ENCODE measurements at regions not wholly inside any gene's neighbourhood (a gene's known extent, or its start where the extent isn't known, plus 50 kb on each side); places are given as distances from the start of the nearest gene placed in this dataset.

DNA sequence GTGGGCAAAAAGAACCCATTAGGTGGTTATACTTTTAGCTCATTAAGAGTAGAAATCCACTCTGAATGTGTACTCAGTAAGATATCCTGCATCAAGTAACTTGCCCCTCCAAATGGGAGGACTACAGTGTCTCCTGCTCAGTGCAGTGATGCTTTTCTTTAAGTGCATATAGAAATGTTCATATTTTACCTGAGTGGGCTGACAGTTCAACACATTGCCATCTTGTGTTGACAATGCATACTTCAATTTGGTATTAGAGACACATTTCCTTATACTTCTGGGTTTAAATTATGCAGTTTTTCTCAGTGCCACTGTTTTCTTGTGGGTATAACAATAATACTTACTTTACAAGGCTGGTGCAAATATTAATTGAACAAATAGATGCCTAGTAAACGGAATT lies 318.6 kb upstream of the TMPRSS15 start:
- no peak for TF ChIP-seq FUS (optimal IDR thresholded peaks at IDR 0.05; ENCODE audit: low read depth, low read length)
- TF ChIP-seq ZNF184 (CRISPR knock-in tag; IDR thresholded peaks at IDR 0.05): no peak
- no peak for TF ChIP-seq CC2D1A (IDR thresholded peaks at IDR 0.05)
- TF ChIP-seq ARHGAP35 (IDR thresholded peaks at IDR 0.05; ENCODE audit: partially characterized antibody): no peak
- TF ChIP-seq, protein P1, sequence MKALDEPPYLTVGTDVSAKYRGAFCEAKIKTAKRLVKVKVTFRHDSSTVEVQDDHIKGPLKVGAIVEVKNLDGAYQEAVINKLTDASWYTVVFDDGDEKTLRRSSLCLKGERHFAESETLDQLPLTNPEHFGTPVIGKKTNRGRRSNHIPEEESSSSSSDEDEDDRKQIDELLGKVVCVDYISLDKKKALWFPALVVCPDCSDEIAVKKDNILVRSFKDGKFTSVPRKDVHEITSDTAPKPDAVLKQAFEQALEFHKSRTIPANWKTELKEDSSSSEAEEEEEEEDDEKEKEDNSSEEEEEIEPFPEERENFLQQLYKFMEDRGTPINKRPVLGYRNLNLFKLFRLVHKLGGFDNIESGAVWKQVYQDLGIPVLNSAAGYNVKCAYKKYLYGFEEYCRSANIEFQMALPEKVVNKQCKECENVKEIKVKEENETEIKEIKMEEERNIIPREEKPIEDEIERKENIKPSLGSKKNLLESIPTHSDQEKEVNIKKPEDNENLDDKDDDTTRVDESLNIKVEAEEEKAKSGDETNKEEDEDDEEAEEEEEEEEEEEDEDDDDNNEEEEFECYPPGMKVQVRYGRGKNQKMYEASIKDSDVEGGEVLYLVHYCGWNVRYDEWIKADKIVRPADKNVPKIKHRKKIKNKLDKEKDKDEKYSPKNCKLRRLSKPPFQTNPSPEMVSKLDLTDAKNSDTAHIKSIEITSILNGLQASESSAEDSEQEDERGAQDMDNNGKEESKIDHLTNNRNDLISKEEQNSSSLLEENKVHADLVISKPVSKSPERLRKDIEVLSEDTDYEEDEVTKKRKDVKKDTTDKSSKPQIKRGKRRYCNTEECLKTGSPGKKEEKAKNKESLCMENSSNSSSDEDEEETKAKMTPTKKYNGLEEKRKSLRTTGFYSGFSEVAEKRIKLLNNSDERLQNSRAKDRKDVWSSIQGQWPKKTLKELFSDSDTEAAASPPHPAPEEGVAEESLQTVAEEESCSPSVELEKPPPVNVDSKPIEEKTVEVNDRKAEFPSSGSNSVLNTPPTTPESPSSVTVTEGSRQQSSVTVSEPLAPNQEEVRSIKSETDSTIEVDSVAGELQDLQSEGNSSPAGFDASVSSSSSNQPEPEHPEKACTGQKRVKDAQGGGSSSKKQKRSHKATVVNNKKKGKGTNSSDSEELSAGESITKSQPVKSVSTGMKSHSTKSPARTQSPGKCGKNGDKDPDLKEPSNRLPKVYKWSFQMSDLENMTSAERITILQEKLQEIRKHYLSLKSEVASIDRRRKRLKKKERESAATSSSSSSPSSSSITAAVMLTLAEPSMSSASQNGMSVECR (CRISPR knock-in tag; IDR thresholded peaks at IDR 0.05): no peak
- TF ChIP-seq, protein P2, sequence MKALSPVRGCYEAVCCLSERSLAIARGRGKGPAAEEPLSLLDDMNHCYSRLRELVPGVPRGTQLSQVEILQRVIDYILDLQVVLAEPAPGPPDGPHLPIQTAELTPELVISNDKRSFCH (CRISPR knock-in tag; IDR thresholded peaks at IDR 0.05): no peak
- TF ChIP-seq, protein P2 (tag; IDR thresholded peaks at IDR 0.05): no peak
- no peak for TF ChIP-seq MLX (CRISPR knock-in tag; conservative IDR thresholded peaks at IDR 0.05)
- no peak for TF ChIP-seq CHCHD3 (CRISPR knock-in tag; IDR thresholded peaks at IDR 0.05)
- no peak for TF ChIP-seq CBFB (CRISPR knock-in tag; IDR thresholded peaks at IDR 0.05)
- TF ChIP-seq, protein P3, sequence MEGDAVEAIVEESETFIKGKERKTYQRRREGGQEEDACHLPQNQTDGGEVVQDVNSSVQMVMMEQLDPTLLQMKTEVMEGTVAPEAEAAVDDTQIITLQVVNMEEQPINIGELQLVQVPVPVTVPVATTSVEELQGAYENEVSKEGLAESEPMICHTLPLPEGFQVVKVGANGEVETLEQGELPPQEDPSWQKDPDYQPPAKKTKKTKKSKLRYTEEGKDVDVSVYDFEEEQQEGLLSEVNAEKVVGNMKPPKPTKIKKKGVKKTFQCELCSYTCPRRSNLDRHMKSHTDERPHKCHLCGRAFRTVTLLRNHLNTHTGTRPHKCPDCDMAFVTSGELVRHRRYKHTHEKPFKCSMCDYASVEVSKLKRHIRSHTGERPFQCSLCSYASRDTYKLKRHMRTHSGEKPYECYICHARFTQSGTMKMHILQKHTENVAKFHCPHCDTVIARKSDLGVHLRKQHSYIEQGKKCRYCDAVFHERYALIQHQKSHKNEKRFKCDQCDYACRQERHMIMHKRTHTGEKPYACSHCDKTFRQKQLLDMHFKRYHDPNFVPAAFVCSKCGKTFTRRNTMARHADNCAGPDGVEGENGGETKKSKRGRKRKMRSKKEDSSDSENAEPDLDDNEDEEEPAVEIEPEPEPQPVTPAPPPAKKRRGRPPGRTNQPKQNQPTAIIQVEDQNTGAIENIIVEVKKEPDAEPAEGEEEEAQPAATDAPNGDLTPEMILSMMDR (IDR thresholded peaks at IDR 0.05 in 2 of 3, conservative IDR thresholded peaks at IDR 0.05 in 1 of 3; ENCODE audit: insufficient read depth in 2 of 3, low read depth in 1 of 3, low read length in 3 of 3): no peak
- TF ChIP-seq NFYB (IDR thresholded peaks at IDR 0.05; ENCODE audit: extremely low read depth, insufficient read length): no peak
- no peak for TF ChIP-seq FOSL1 (tag; conservative IDR thresholded peaks at IDR 0.05)
- no peak for TF ChIP-seq BACH1 (tag; IDR thresholded peaks at IDR 0.05)

Data from K562 (cell line).